Neuronal stem cell (in vitro differentiated cells): ENCODE measurements at regions not wholly inside any gene's neighbourhood (a gene's known extent, or its start where the extent isn't known, plus 50 kb on each side); places are given as distances from the start of the nearest gene placed in this dataset.

Experiments
- DNase-seq: peaks from one replicate; pipeline ENCODE4 v3.0.0-alpha.2; 2013; ENCODE audit warnings: low spot score
- H2AFZ ChIP-seq: one replicate; pipeline ENCODE4 v1.6.1; 2013; ENCODE audit warnings: mild to moderate bottlenecking, low read length, inconsistent platforms
- H2AK5ac ChIP-seq: 2 replicates; pipeline ENCODE4 v1.6.1; 2013; ENCODE audit warnings: low read depth, mild to moderate bottlenecking, inconsistent platforms, low read length, moderate library complexity, mixed read lengths
- H2BK120ac ChIP-seq: 2 replicates; pipeline ENCODE4 v1.6.1; 2013; ENCODE audit warnings: low read depth, mild to moderate bottlenecking, inconsistent platforms, low read length, moderate library complexity, mixed read lengths
- H2BK12ac ChIP-seq: one replicate; pipeline ENCODE4 v1.6.1; 2013; ENCODE audit warnings: low read length, inconsistent platforms
- H2BK15ac ChIP-seq: 2 replicates; pipeline ENCODE4 v1.6.1; 2013; ENCODE audit warnings: mild to moderate bottlenecking, low read length, inconsistent platforms, mixed read lengths
- H2BK5ac ChIP-seq: one replicate; pipeline ENCODE4 v1.6.1; 2013; ENCODE audit warnings: inconsistent platforms, mild to moderate bottlenecking, low read length, moderate library complexity
- H3K14ac ChIP-seq: one replicate; pipeline ENCODE4 v1.6.1; 2013; ENCODE audit warnings: low read length, inconsistent platforms
- H3K18ac ChIP-seq: 2 replicates; pipeline ENCODE4 v1.6.1; 2013; ENCODE audit warnings: low read length, inconsistent platforms
- H3K23ac ChIP-seq: 2 replicates; pipeline ENCODE4 v1.6.1; 2013; ENCODE audit warnings: low read depth, mild to moderate bottlenecking, mixed read lengths, low read length, inconsistent platforms; ENCODE audit not compliant: poor library complexity
- H3K27ac ChIP-seq: replicated peaks from 3 replicates; pipeline ENCODE4 v1.5.1; 2013; ENCODE audit warnings: low read length, inconsistent platforms
- H3K27me3 ChIP-seq, 3 experiments: 2 replicates each; pipeline ENCODE4 v1.6.1; 2013; ENCODE audit warnings: low read length in 3 of 3, mild to moderate bottlenecking in 2 of 3, inconsistent platforms in 1 of 3, low read depth in 1 of 3, mixed read lengths in 1 of 3, moderate library complexity in 1 of 3; ENCODE audit not compliant: control insufficient read depth in 3 of 3, insufficient read depth in 3 of 3
- H3K36me3 ChIP-seq, 2 donors: replicated peaks in 1 of 2; 2 replicates each; pipeline ENCODE4 v1.6.1; 2013; ENCODE audit warnings: low read length in 2 of 2; ENCODE audit not compliant: control insufficient read depth in 2 of 2, insufficient read depth in 2 of 2
- H3K4ac ChIP-seq: 2 replicates; pipeline ENCODE4 v1.6.1; 2013; ENCODE audit warnings: inconsistent platforms, mild to moderate bottlenecking, low read length, moderate library complexity
- H3K4me1 ChIP-seq, 2 donors: 1 replicate in 1 of 2; 2 replicates in 1 of 2; pipeline ENCODE4 v1.6.1; 2013; ENCODE audit warnings: low read length in 2 of 2, low read depth in 1 of 2; ENCODE audit not compliant: control insufficient read depth in 2 of 2, insufficient read depth in 1 of 2
- H3K4me2 ChIP-seq: one replicate; pipeline ENCODE4 v1.6.1; 2013; ENCODE audit warnings: mild to moderate bottlenecking, low read length, inconsistent platforms; ENCODE audit not compliant: insufficient read depth, poor library complexity, severe bottlenecking
- H3K4me3 ChIP-seq, 2 donors: 2 replicates each; pipeline ENCODE4 v1.5.1; 2013; ENCODE audit warnings: low read length in 2 of 2, mild to moderate bottlenecking in 2 of 2, inconsistent platforms in 1 of 2, moderate library complexity in 1 of 2
- H3K79me1 ChIP-seq: one replicate; pipeline ENCODE4 v1.6.1; 2013; ENCODE audit warnings: low read depth, mild to moderate bottlenecking, inconsistent platforms, low read length, moderate library complexity
- H3K9ac ChIP-seq: one replicate; pipeline ENCODE4 v1.6.1; 2013; ENCODE audit warnings: mild to moderate bottlenecking, low read depth, low read length, inconsistent platforms; ENCODE audit not compliant: poor library complexity
- H3K9me3 ChIP-seq, 2 donors: replicated peaks in 1 of 2; 2 replicates each; pipeline versions ENCODE3 to v1.6.1; 2013; ENCODE audit warnings: low read length in 2 of 2, mild to moderate bottlenecking in 2 of 2, inconsistent platforms in 1 of 2, low read depth in 1 of 2, mixed read lengths in 1 of 2, moderate library complexity in 1 of 2; ENCODE audit not compliant: control insufficient read depth in 2 of 2, insufficient read depth in 1 of 2
- H4K8ac ChIP-seq: one replicate; pipeline ENCODE4 v1.6.1; 2013; ENCODE audit warnings: low read depth, mild to moderate bottlenecking, inconsistent platforms, low read length, moderate library complexity
- H4K91ac ChIP-seq: one replicate; pipeline ENCODE4 v1.6.1; 2013; ENCODE audit warnings: low read length, low read depth, mild to moderate bottlenecking, inconsistent platforms; ENCODE audit not compliant: poor library complexity
- WGBS, 2 donors: extraction: QIAGEN DNeasy Blood & Tissue Kit; methylation state at CpG; one replicate each; pipeline ENCODE4 v1.1.7; 2013; ENCODE audit warnings: missing lambda C conversion rate in 2 of 2, mixed read lengths in 1 of 2; ENCODE audit not compliant: insufficient read length in 2 of 2, insufficient replicate concordance in 1 of 2; ENCODE audit errors: extremely low coverage in 2 of 2; 5-methylcytosine and 5-hydroxymethylcytosine counted together

DNA sequence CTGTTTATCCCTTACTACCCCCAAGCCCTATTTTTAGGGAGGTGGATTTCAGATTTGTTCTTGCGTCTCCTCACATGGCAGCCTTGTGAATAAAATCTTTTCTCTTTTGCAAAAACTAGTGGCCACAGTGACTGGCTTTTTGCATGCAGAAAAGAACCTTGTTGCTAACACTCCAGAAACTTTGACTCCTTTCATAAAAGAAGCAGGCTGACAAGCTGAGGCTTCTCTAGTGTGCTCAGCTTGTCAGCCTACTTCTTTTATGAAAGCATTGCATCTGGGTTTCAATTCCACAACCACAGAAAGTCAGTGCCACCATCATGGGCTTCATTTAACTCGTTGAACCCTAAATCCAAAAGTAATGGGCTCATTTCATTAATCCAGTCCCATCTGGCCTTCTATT lies 761.0 kb upstream of the COBL start:
- no peak overlapping the region for H3K9ac ChIP-seq
- H3K18ac ChIP-seq: no peak overlapping the region
- H3K9me3 ChIP-seq: no peaks in the 10 kb centered on the region
- no peaks in the 10 kb centered on the region for H3K36me3 ChIP-seq
- H4K91ac ChIP-seq: no peak overlapping the region
- no peak overlapping the region for H3K4ac ChIP-seq
- no peak overlapping the region for H2BK12ac ChIP-seq
- H3K14ac ChIP-seq: no peak overlapping the region
- H3K79me1 ChIP-seq: no peaks in the 10 kb centered on the region
- no peak overlapping the region for H2AK5ac ChIP-seq
- no peak for DNase-seq
- no peak overlapping the region for H2BK5ac ChIP-seq
- no peak overlapping the region for H3K4me3 ChIP-seq
- H4K8ac ChIP-seq: no peak overlapping the region
- no peak overlapping the region for H2AFZ ChIP-seq
- H2BK15ac ChIP-seq: no peak overlapping the region
- WGBS, 2 donors: no CpG with 5 or more reads among the region's 2 CpGs
- no peak overlapping the region for H3K4me2 ChIP-seq
- H2BK120ac ChIP-seq: no peak overlapping the region
- no peak overlapping the region for H3K23ac ChIP-seq
- H3K27ac ChIP-seq: no peak overlapping the region
- H3K4me1 ChIP-seq: peaks cover 4% of the 10 kb centered on the region in 2 donors
- no peaks in the 10 kb centered on the region for H3K27me3 ChIP-seq

DNA sequence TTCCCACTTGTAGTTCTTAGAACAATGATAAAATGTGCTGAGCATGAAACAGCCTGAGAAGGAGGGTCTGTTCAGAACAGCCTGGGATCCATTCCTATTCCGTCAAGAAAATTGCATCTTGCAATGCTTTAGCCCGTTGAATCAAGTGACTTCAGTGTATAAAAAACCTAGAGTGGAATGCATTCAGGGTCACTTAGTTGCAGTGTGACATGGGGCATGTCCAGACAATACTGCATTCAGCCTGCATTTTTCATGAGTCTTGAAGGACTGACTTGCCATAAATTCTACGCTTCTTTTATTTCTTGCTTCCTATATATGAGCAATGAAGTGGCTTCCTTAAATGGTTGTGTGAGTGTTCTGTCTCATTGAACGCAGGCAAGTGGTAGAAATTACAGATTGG lies 758.3 kb upstream of the COBL start:
- Histone ChIP-seq H4K8ac (no peak overlapping the region), H3K79me1 (no peaks in the 10 kb centered on the region), H3K4me1 (peaks cover 4% of the 10 kb centered on the region in 2 donors), H3K23ac (no peak overlapping the region), H2AFZ (peak overlapping the region; percentile 24), H3K9ac (no peak overlapping the region), H3K4ac (no peak overlapping the region), H2BK12ac (no peak overlapping the region), H3K27me3 (no peaks in the 10 kb centered on the region), H3K14ac (no peak overlapping the region), H3K4me3 (no peak overlapping the region), H2BK5ac (no peak overlapping the region), H2AK5ac (no peak overlapping the region), H3K9me3 (no peaks in the 10 kb centered on the region), H3K18ac (no peak overlapping the region), H2BK120ac (no peak overlapping the region), H3K4me2 (no peak overlapping the region), H4K91ac (no peak overlapping the region), H2BK15ac (no peak overlapping the region), H3K27ac (no peak overlapping the region), H3K36me3 (no peaks in the 10 kb centered on the region)
- no CpG with 5 or more reads among the region's 4 CpGs for WGBS, 2 donors
- DNase-seq: no peak

DNA sequence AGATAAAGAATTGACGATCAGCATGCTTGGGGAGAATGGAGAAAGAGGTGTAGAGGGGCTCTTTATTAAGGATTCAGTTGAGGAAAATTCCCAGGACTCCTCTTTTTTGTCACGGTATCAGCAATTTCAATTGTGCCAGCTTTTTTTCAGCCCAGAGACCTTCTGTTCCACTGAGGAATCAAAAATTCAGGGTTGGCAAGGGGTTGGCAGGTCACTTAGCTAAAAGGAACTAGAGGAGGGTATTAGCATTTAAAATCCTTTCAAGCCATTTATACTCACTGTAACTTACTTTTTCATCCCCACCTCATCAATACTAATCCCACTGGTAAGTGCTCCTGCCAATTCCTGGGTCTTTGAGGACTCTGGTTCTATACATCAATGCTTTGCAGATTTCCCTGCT lies 757.5 kb upstream of the COBL start:
- WGBS, 2 donors: no CpG with 5 or more reads among the region's 2 CpGs
- Histone ChIP-seq H3K27ac (no peak overlapping the region), H3K18ac (no peak overlapping the region)

DNA sequence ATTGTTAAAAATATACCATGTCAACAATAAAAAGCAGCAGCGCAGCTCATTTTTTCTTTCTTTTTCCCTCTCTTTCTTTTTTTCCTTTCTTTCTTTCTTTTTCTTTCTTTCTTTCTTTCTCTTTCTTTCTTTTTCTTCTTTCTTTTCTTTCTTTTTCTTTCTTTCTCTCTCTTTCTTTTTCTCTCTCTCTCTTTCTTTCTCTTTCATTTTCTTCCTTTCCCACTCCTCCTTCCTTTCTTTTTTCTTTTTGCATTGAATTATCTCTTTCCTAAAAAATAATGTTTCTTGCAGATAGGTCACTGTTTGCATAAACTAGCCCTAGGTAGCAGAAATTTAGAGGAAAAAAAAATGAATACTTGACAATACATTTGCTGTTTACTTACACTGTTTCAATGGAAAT lies 755.1 kb upstream of the COBL start:
- Histone ChIP-seq H3K36me3 (no peaks in the 10 kb centered on the region), H3K4me3 (no peak overlapping the region)

More for the DNA sequence above, 757.5 kb upstream of the COBL start:
- Histone ChIP-seq H3K4me2 (no peak overlapping the region), H4K8ac (no peak overlapping the region), H3K9me3 (no peaks in the 10 kb centered on the region), H3K4ac (no peak overlapping the region), H2BK5ac (no peak overlapping the region), H3K14ac (no peak overlapping the region), H3K27me3 (no peaks in the 10 kb centered on the region), H3K4me1 (peaks cover 4% of the 10 kb centered on the region in 2 donors), H2BK12ac (no peak overlapping the region), H2BK120ac (no peak overlapping the region), H4K91ac (no peak overlapping the region), H2AK5ac (no peak overlapping the region), H3K36me3 (no peaks in the 10 kb centered on the region), H2AFZ (peak overlapping the region; percentile 3), H3K23ac (no peak overlapping the region), H3K4me3 (no peak overlapping the region), H3K79me1 (no peaks in the 10 kb centered on the region), H3K9ac (no peak overlapping the region), H2BK15ac (no peak overlapping the region)
- DNase-seq: no peak

More for the DNA sequence above, 755.1 kb upstream of the COBL start:
- Histone ChIP-seq H3K9ac (no peak overlapping the region), H4K91ac (no peak overlapping the region), H3K4ac (no peak overlapping the region), H3K4me2 (no peak overlapping the region), H2BK5ac (no peak overlapping the region), H3K23ac (no peak overlapping the region), H2AK5ac (no peak overlapping the region), H3K14ac (no peak overlapping the region), H3K27ac (no peak overlapping the region), H4K8ac (no peak overlapping the region), H2BK12ac (no peak overlapping the region), H2AFZ (no peak overlapping the region), H3K79me1 (no peaks in the 10 kb centered on the region), H3K9me3 (no peaks in the 10 kb centered on the region), H3K18ac (no peak overlapping the region), H3K4me1 (peaks cover 4% of the 10 kb centered on the region in 2 donors), H2BK120ac (no peak overlapping the region), H3K27me3 (no peaks in the 10 kb centered on the region), H2BK15ac (no peak overlapping the region)
- no CpG with 5 or more reads among the region's 1 CpG for WGBS, 2 donors
- no peak for DNase-seq
